PFSK-1 (cell line): ENCODE measurements at regions not wholly inside any gene's neighbourhood (a gene's known extent, or its start where the extent isn't known, plus 50 kb on each side); places are given as distances from the start of the nearest gene placed in this dataset.

Source experiments
- FOXP2 ChIP-seq: optimal IDR thresholded peaks from 2 replicates; pipeline ENCODE3; 2011; ENCODE audit warnings: borderline replicate concordance, control low read depth, inconsistent platforms; ENCODE audit not compliant: insufficient read depth; ENCODE audit errors: extremely low read length, extremely low read depth
- POLR2AphosphoS5 ChIP-seq: IDR thresholded peaks from 2 replicates; pipeline ENCODE4 v1.6.1; 2012; ENCODE audit warnings: low read depth, mild to moderate bottlenecking, control low read depth, low read length, moderate library complexity
- REST ChIP-seq, 2 experiments: IDR thresholded peaks; 2 replicates each; pipeline versions ENCODE4 v1.6.1 to v1.8.0; 2011 to 2012; ENCODE audit warnings: low read depth in 2 of 2, low read length in 2 of 2, control low read depth in 1 of 2, inconsistent platforms in 1 of 2, mild to moderate bottlenecking in 1 of 2, moderate library complexity in 1 of 2; ENCODE audit not compliant: insufficient read depth in 1 of 2
- SIN3A ChIP-seq: IDR thresholded peaks from 2 replicates; pipeline ENCODE4 v1.6.1; 2012; ENCODE audit warnings: mild to moderate bottlenecking, low read length, moderate library complexity, borderline replicate concordance; ENCODE audit not compliant: insufficient read depth
- TAF1 ChIP-seq: IDR thresholded peaks from 2 replicates; pipeline ENCODE4 v1.6.1; 2012; ENCODE audit warnings: low read length, control low read depth, borderline replicate concordance; ENCODE audit not compliant: insufficient read depth

- TF ChIP-seq FOXP2 = no peak
- TF ChIP-seq SIN3A = no peak
- TF ChIP-seq REST (IDR thresholded peaks at IDR 0.05; ENCODE audit: insufficient read depth in 1 of 2, low read depth in 2 of 2, low read length in 2 of 2) = no peak
- TF ChIP-seq TAF1 = no peak
- no peak for TF ChIP-seq POLR2AphosphoS5
Measured at GRCh38 chr1:55927702-55928290, 651.6 kb downstream of the PLPP3 start.

GRCh38 chr1:55926906-55927471 is 652.4 kb downstream of the PLPP3 start:
- TF ChIP-seq POLR2AphosphoS5 (no peak), TAF1 (no peak), SIN3A (no peak), REST (IDR thresholded peaks at IDR 0.05; ENCODE audit: insufficient read depth in 1 of 2, low read depth in 2 of 2, low read length in 2 of 2) (no peak), FOXP2 (no peak)

- TF ChIP-seq REST (IDR thresholded peaks at IDR 0.05; ENCODE audit: insufficient read depth in 1 of 2, low read depth in 2 of 2, low read length in 2 of 2) (no peak), TAF1 (no peak), POLR2AphosphoS5 (no peak), FOXP2 (no peak), SIN3A (no peak)
Measured at GRCh38 chr1:55916907-55917306, 662.5 kb downstream of the PLPP3 start.

- TF ChIP-seq TAF1 = no peak
- TF ChIP-seq SIN3A = no peak
- TF ChIP-seq FOXP2 = no peak
- TF ChIP-seq REST (IDR thresholded peaks at IDR 0.05; ENCODE audit: insufficient read depth in 1 of 2, low read depth in 2 of 2, low read length in 2 of 2) = no peak
- TF ChIP-seq POLR2AphosphoS5 = no peak
Measured at GRCh38 chr1:55916481-55916880, 662.9 kb downstream of the PLPP3 start.
